ENCODE measurements at regions not wholly inside any gene's neighbourhood (a gene's known extent, or its start where the extent isn't known, plus 50 kb on each side); places are given as distances from the start of the nearest gene placed in this dataset.

DNA sequence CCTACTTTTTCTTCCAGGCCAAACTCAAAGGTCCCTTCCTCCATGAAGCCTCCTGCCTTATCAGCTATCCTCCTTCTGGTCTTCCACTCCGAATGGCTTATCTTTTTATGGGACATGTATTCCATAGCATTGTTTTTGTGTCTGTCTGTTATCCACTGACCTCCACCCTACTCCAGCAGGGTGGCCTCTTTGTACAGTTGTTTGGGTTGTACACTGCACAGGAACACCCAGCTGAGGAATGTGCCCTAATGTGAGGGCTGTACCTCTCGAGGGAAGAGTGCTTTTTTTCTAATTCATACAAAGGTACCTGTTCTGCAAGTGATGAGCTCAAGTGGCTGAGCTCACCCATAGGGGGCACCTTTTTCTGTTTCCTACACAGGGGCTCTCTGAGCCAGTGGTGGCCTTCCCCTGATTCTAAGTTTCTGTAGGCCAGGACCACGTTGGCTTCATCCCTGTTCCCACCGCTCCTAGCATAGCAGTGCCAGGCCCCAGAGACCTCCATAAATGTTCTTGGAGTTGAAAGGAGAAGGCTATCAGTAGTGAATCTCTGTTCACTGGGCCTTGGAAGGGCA is 108.2 kb downstream of the FOXD2 start:
- Histone ChIP-seq H3K9me2 (replicated peaks; ENCODE audit: low read depth, low read length) (no peaks in the 10 kb centered on the region), H3K9ac (ENCODE audit: low read depth, low read length, poor library complexity, severe bottlenecking) (no peak overlapping the region), H3K79me2 (ENCODE audit: insufficient read depth, low read length) (no peaks in the 10 kb centered on the region)

DNA sequence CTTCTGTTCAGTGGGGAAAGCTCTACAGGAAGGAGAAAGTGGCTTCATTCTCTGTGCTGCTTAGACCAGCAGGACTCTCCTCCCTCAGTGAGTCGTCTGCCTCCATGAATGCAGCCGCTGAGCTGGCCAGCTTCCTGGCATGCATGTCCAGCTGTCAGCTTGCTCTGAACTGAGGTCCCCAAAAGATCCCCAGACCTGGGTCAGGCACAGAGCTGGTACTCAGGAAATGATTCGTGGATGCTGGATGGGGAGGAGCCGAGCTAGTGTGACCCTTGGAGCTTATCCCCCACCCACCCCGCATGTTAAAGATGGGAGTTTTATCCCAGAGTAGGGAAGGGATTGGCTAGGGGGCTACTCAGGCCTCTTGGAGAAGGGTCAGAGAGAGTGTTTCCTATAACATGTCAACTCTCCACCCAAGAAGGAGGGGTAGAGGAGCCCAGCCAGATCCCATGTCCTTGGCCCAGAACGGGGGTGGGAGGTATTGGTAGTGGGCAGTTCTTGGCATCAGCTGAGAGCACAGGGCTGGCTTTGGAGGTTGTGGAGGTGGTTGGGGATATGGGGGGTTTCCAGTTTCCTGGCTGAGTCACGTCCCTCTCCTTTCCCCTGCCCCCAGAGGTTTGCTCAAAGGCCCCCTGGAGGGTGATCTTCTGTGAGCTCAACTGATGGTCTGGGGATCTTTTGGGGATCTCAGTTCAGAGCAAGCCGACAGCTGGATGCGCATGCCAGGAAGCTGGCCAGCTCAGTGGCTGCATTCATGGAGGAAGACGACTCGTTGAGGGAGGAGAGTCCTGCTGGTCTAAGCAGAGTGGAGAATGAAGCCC is 110.1 kb downstream of the FOXD2 start:
- Histone ChIP-seq H3F3A (ENCODE audit: low read depth) (no peaks in the 10 kb centered on the region), H3K4me1 (ENCODE audit: insufficient read depth, low read length, poor library complexity, severe bottlenecking) (no peaks in the 10 kb centered on the region), H4K20me1 (ENCODE audit: insufficient read depth, low read length, poor library complexity, severe bottlenecking) (no peaks in the 10 kb centered on the region), H3K9me3 (ENCODE audit: insufficient read depth, low read depth, low read length) (no peaks in the 10 kb centered on the region), H3K36me3 (ENCODE audit: insufficient read depth, low read length) (no peaks in the 10 kb centered on the region), H3K27me3 (ENCODE audit: insufficient read depth, low read length, poor library complexity, severe bottlenecking) (no peaks in the 10 kb centered on the region), H3K79me2 (ENCODE audit: insufficient read depth, low read length) (no peaks in the 10 kb centered on the region), H3K4me3 (ENCODE audit: low read length, poor library complexity, severe bottlenecking) (no peak overlapping the region), H3K9me2 (replicated peaks; ENCODE audit: low read depth, low read length) (no peaks in the 10 kb centered on the region), H2AFZ (ENCODE audit: low read length) (no peak overlapping the region), H3K4me2 (ENCODE audit: low read depth, low read length, poor library complexity, severe bottlenecking) (no peak overlapping the region), H3K9ac (ENCODE audit: low read depth, low read length, poor library complexity, severe bottlenecking) (no peak overlapping the region)
- TF ChIP-seq EZH2phosphoT487 (IDR thresholded peaks at IDR 0.05; ENCODE audit: borderline replicate concordance), result no peak
- TF ChIP-seq, protein P1, sequence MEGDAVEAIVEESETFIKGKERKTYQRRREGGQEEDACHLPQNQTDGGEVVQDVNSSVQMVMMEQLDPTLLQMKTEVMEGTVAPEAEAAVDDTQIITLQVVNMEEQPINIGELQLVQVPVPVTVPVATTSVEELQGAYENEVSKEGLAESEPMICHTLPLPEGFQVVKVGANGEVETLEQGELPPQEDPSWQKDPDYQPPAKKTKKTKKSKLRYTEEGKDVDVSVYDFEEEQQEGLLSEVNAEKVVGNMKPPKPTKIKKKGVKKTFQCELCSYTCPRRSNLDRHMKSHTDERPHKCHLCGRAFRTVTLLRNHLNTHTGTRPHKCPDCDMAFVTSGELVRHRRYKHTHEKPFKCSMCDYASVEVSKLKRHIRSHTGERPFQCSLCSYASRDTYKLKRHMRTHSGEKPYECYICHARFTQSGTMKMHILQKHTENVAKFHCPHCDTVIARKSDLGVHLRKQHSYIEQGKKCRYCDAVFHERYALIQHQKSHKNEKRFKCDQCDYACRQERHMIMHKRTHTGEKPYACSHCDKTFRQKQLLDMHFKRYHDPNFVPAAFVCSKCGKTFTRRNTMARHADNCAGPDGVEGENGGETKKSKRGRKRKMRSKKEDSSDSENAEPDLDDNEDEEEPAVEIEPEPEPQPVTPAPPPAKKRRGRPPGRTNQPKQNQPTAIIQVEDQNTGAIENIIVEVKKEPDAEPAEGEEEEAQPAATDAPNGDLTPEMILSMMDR (conservative IDR thresholded peaks at IDR 0.05; ENCODE audit: low read length), result no peak

More for the DNA sequence above, 108.2 kb downstream of the FOXD2 start:
- no peaks in the 10 kb centered on the region for H3F3A ChIP-seq (ENCODE audit: low read depth)
- H3K4me2 ChIP-seq (ENCODE audit: low read depth, low read length, poor library complexity, severe bottlenecking), result no peak overlapping the region
- H4K20me1 ChIP-seq (ENCODE audit: insufficient read depth, low read length, poor library complexity, severe bottlenecking), result no peaks in the 10 kb centered on the region
- H3K36me3 ChIP-seq (ENCODE audit: insufficient read depth, low read length), result no peaks in the 10 kb centered on the region
- H3K27me3 ChIP-seq (ENCODE audit: insufficient read depth, low read length, poor library complexity, severe bottlenecking), result no peaks in the 10 kb centered on the region
- no peak overlapping the region for H3K4me3 ChIP-seq (ENCODE audit: low read length, poor library complexity, severe bottlenecking)
- H2AFZ ChIP-seq (ENCODE audit: low read length), result no peak overlapping the region
- TF ChIP-seq EZH2phosphoT487 (IDR thresholded peaks at IDR 0.05; ENCODE audit: borderline replicate concordance), result no peak
- TF ChIP-seq, protein P1 (conservative IDR thresholded peaks at IDR 0.05; ENCODE audit: low read length), result no peak
- H3K4me1 ChIP-seq (ENCODE audit: insufficient read depth, low read length, poor library complexity, severe bottlenecking), result no peaks in the 10 kb centered on the region
- no peaks in the 10 kb centered on the region for H3K9me3 ChIP-seq (ENCODE audit: insufficient read depth, low read depth, low read length)

DNA sequence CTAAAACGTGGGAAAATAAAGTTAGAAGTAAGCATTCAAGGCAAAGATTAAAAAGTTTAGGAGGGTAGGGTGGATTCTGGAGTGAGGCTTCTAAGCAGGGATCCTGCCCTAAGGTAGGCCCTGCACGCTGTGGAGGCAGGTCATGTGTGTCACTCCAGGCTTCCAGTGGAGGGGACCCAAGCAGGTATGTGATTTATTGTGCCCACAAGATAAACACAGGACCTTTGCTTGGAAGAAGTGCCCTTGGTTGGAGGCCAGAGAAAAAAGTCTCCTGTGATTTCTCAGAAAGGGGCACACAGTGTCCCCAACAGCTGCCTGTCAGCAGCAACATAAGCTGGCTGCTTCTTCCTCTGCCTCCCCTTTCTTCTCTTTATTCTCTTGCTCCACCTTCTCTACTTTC is 110.8 kb downstream of the FOXD2 start:
- TF ChIP-seq, protein P1 (conservative IDR thresholded peaks at IDR 0.05; ENCODE audit: low read length), result no peak
- no peak for TF ChIP-seq EZH2phosphoT487 (IDR thresholded peaks at IDR 0.05; ENCODE audit: borderline replicate concordance)
- no peak overlapping the region for H2AFZ ChIP-seq (ENCODE audit: low read length)
- H3K4me2 ChIP-seq (ENCODE audit: low read depth, low read length, poor library complexity, severe bottlenecking), result no peak overlapping the region
- no peaks in the 10 kb centered on the region for H3K9me2 ChIP-seq (replicated peaks; ENCODE audit: low read depth, low read length)
- H3F3A ChIP-seq (ENCODE audit: low read depth), result no peaks in the 10 kb centered on the region
- no peak overlapping the region for H3K9ac ChIP-seq (ENCODE audit: low read depth, low read length, poor library complexity, severe bottlenecking)
- no peaks in the 10 kb centered on the region for H3K9me3 ChIP-seq (ENCODE audit: insufficient read depth, low read depth, low read length)
- H3K4me1 ChIP-seq (ENCODE audit: insufficient read depth, low read length, poor library complexity, severe bottlenecking), result no peaks in the 10 kb centered on the region
- H3K4me3 ChIP-seq (ENCODE audit: low read length, poor library complexity, severe bottlenecking), result no peak overlapping the region
- H3K36me3 ChIP-seq (ENCODE audit: insufficient read depth, low read length), result no peaks in the 10 kb centered on the region
- no peaks in the 10 kb centered on the region for H3K79me2 ChIP-seq (ENCODE audit: insufficient read depth, low read length)
- no peaks in the 10 kb centered on the region for H4K20me1 ChIP-seq (ENCODE audit: insufficient read depth, low read length, poor library complexity, severe bottlenecking)
- no peaks in the 10 kb centered on the region for H3K27me3 ChIP-seq (ENCODE audit: insufficient read depth, low read length, poor library complexity, severe bottlenecking)

Data from Loucy (cell line).